Mesenchymal stem cell (in vitro differentiated cells and primary cell): ENCODE measurements at regions not wholly inside any gene's neighbourhood (a gene's known extent, or its start where the extent isn't known, plus 50 kb on each side); places are given as distances from the start of the nearest gene placed in this dataset.

Experiments used
- DNase-seq: peaks from one replicate; pipeline ENCODE4 v3.0.0-alpha.2; 2013
- H2AFZ ChIP-seq: one replicate; pipeline ENCODE4 v1.6.1; 2013; ENCODE audit warnings: low read depth, mild to moderate bottlenecking, control low read depth, inconsistent platforms, low read length, moderate library complexity
- H2AK5ac ChIP-seq: 2 replicates; pipeline ENCODE4 v1.6.1; 2013; ENCODE audit warnings: low read length, moderate library complexity, mild to moderate bottlenecking, inconsistent platforms; ENCODE audit not compliant: severe bottlenecking
- H2BK120ac ChIP-seq: one replicate; pipeline ENCODE4 v1.6.1; 2013; ENCODE audit warnings: low read depth, mild to moderate bottlenecking, inconsistent platforms, low read length, moderate library complexity
- H2BK12ac ChIP-seq, 2 experiments: one replicate each; pipeline ENCODE4 v1.6.1; 2013; ENCODE audit warnings: inconsistent platforms in 2 of 2, low read length in 2 of 2, mild to moderate bottlenecking in 2 of 2, moderate library complexity in 2 of 2, control low read depth in 1 of 2
- H2BK15ac ChIP-seq: one replicate; pipeline ENCODE4 v1.6.1; 2013; ENCODE audit warnings: mild to moderate bottlenecking, low read depth, inconsistent platforms; ENCODE audit not compliant: poor library complexity, severe bottlenecking
- H2BK5ac ChIP-seq: 2 replicates; pipeline ENCODE4 v1.6.1; 2013; ENCODE audit warnings: low read depth, mild to moderate bottlenecking, low read length, control low read depth, inconsistent platforms; ENCODE audit not compliant: poor library complexity, severe bottlenecking
- H3K14ac ChIP-seq, 2 experiments: one replicate each; pipeline ENCODE4 v1.6.1; 2013; ENCODE audit warnings: inconsistent platforms in 2 of 2, low read length in 2 of 2, control low read depth in 1 of 2, mild to moderate bottlenecking in 1 of 2, moderate library complexity in 1 of 2
- H3K18ac ChIP-seq, 2 experiments: one replicate each; pipeline ENCODE4 v1.6.1; 2013; ENCODE audit warnings: inconsistent platforms in 2 of 2, low read length in 2 of 2, control low read depth in 1 of 2, low read depth in 1 of 2, mild to moderate bottlenecking in 1 of 2
- H3K23ac ChIP-seq, 2 experiments: one replicate each; pipeline ENCODE4 v1.6.1; 2013; ENCODE audit warnings: inconsistent platforms in 2 of 2, low read length in 2 of 2, mild to moderate bottlenecking in 2 of 2, moderate library complexity in 2 of 2, control low read depth in 1 of 2
- H3K27ac ChIP-seq: 2 replicates; pipeline ENCODE4 v1.5.1; 2013; ENCODE audit warnings: mild to moderate bottlenecking, moderate library complexity, low read length, control low read depth, inconsistent platforms; ENCODE audit not compliant: poor library complexity, severe bottlenecking
- H3K27me3 ChIP-seq, 2 experiments: 2 replicates each; pipeline versions ENCODE4 v1.6.1 to v1.7.0; 2013; ENCODE audit warnings: low read length in 2 of 2, mild to moderate bottlenecking in 2 of 2, moderate library complexity in 2 of 2, control low read depth in 1 of 2, inconsistent platforms in 1 of 2; ENCODE audit not compliant: control insufficient read depth in 1 of 2, insufficient read depth in 1 of 2
- H3K36me3 ChIP-seq, 2 experiments: 2 replicates each; pipeline versions ENCODE4 v1.6.1 to v1.7.0; 2013; ENCODE audit warnings: low read length in 2 of 2, control low read depth in 1 of 2, inconsistent platforms in 1 of 2, low read depth in 1 of 2, mild to moderate bottlenecking in 1 of 2; ENCODE audit not compliant: insufficient read depth in 2 of 2, control insufficient read depth in 1 of 2
- H3K4ac ChIP-seq, 2 experiments: one replicate each; pipeline ENCODE4 v1.6.1; 2013; ENCODE audit warnings: inconsistent platforms in 2 of 2, low read length in 2 of 2, mild to moderate bottlenecking in 2 of 2, moderate library complexity in 2 of 2, control low read depth in 1 of 2, low read depth in 1 of 2
- H3K4me1 ChIP-seq: 2 replicates; pipeline ENCODE4 v1.6.1; 2013; ENCODE audit warnings: low read depth, low read length, control low read depth; ENCODE audit not compliant: control insufficient read depth, insufficient read depth
- H3K4me2 ChIP-seq: 2 replicates; pipeline ENCODE4 v1.6.1; 2013; ENCODE audit warnings: low read length, mild to moderate bottlenecking, inconsistent platforms; ENCODE audit not compliant: poor library complexity, severe bottlenecking
- H3K4me3 ChIP-seq, 2 experiments: 2 replicates each; pipeline versions ENCODE4 v1.5.1 to v1.7.0; 2013; ENCODE audit warnings: low read length in 2 of 2, mild to moderate bottlenecking in 2 of 2, control low read depth in 1 of 2, low read depth in 1 of 2; ENCODE audit not compliant: insufficient read depth in 1 of 2
- H3K79me1 ChIP-seq: replicated peaks from 2 replicates; pipeline ENCODE4 v1.6.1; 2013; ENCODE audit warnings: mild to moderate bottlenecking, control low read depth, low read length, inconsistent platforms; ENCODE audit not compliant: poor library complexity, severe bottlenecking
- H3K9ac ChIP-seq: 2 replicates; pipeline ENCODE4 v1.7.0; 2013; ENCODE audit warnings: mild to moderate bottlenecking, low read length, moderate library complexity
- H3K9me3 ChIP-seq: 2 replicates; pipeline ENCODE4 v1.7.0; 2013; ENCODE audit warnings: mild to moderate bottlenecking, low read length; ENCODE audit not compliant: control insufficient read depth
- H4K8ac ChIP-seq: one replicate; pipeline ENCODE4 v1.6.1; 2013; ENCODE audit warnings: inconsistent platforms, mild to moderate bottlenecking, low read length, moderate library complexity
- H4K91ac ChIP-seq: one replicate; pipeline ENCODE4 v1.6.1; 2013; ENCODE audit warnings: mild to moderate bottlenecking, low read length, inconsistent platforms
- WGBS: methylation state at CpG from one replicate; pipeline ENCODE4 v1.1.7; 2013; ENCODE audit warnings: mixed read lengths; 5-methylcytosine and 5-hydroxymethylcytosine counted together
- small RNA-seq: library from polyadenylated mRNA; stranded (forward); fragments of <200 nt; extraction: miRNeasy Mini kit (QIAGEN cat#:217004); gene quantifications from one replicate; pipeline ENCODE3, GENCODE V24; 2013; ENCODE audit warnings: low read depth

DNA sequence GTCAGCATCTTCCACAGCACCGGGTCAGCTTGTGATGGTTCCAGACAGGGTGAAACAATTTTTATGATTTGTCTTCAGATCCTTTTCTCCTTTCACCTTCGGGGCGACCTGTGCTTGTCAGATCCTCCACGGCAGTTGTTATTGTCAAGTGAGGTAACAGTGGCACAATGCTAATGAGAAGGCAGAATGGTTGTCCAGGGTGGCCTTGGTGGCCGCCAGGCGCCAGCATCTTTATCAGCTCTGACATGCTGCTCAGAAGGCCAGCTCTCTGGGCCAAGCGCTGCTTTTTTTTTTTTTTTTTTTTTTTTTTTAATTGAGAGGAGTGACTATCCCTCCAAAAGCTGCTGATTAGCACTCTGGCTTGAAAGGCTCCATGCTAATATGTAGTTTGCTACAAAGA is 52.3 kb upstream of the MGAT5 start:
- H3K4me2 ChIP-seq, result no peak overlapping the region
- peaks cover 40% of the 10 kb centered on the region for H3K79me1 ChIP-seq
- H3K18ac ChIP-seq, result no peak overlapping the region
- H4K91ac ChIP-seq, result no peak overlapping the region
- H3K4me3 ChIP-seq, result no peak overlapping the region
- WGBS, result 93% methylated on average over 7 of the region's 7 CpGs
- H3K9me3 ChIP-seq, result no peaks in the 10 kb centered on the region
- no peak overlapping the region for H3K23ac ChIP-seq
- DNase-seq, result no peak
- no peak overlapping the region for H2AK5ac ChIP-seq
- no peak overlapping the region for H3K4ac ChIP-seq
- H3K4me1 ChIP-seq, result peaks cover 4% of the 10 kb centered on the region
- H3K9ac ChIP-seq, result no peak overlapping the region
- H3K27ac ChIP-seq, result no peak overlapping the region
- no peaks in the 10 kb centered on the region for H3K27me3 ChIP-seq
- no peaks in the 10 kb centered on the region for H3K36me3 ChIP-seq
- no peak overlapping the region for H2BK5ac ChIP-seq
- H4K8ac ChIP-seq, result no peak overlapping the region
- H3K14ac ChIP-seq, result no peak overlapping the region
- H2BK15ac ChIP-seq, result no peak overlapping the region
- peak overlapping the region in 1 of 2 experiments; percentile 38 for H2BK12ac ChIP-seq
- H2BK120ac ChIP-seq, result no peak overlapping the region
- no peak overlapping the region for H2AFZ ChIP-seq

DNA sequence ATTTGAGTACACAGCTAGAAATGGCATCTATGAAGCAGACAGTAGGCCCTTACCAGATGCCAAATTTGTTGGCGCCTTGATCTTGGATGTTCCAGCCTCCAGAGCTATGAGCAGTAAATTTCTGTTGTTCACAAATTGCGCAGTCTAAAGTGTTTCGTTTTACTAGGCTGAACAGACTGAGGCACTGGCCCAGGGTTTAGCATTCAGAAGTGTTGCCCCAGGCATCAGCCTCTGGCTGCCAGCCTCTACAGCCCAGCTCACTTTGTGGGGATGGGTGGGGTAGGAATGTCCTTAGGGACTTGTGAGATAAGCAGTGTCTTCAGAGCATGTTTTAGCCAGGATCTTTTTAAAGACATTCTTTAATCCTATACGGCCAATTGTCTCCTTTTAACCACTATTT is 51.5 kb upstream of the MGAT5 start:
- H2BK12ac ChIP-seq, result no peak overlapping the region
- no peak overlapping the region for H4K8ac ChIP-seq
- no peak overlapping the region for H2BK15ac ChIP-seq

GRCh38 chr2:134203175-134203574 is 50.7 kb upstream of the MGAT5 start:
- H4K8ac ChIP-seq, result no peak overlapping the region

More for the DNA sequence above, 51.5 kb upstream of the MGAT5 start:
- Histone ChIP-seq H3K9ac (no peak overlapping the region), H3K4me3 (no peak overlapping the region), H3K4ac (no peak overlapping the region), H3K23ac (peak overlapping the region in 1 of 2 experiments; percentile 70), H2AFZ (no peak overlapping the region), H3K4me2 (no peak overlapping the region), H3K4me1 (peaks cover 6% of the 10 kb centered on the region), H3K27ac (no peak overlapping the region), H2BK5ac (no peak overlapping the region), H3K79me1 (peaks cover 40% of the 10 kb centered on the region), H3K27me3 (no peaks in the 10 kb centered on the region), H3K18ac (no peak overlapping the region), H2AK5ac (no peak overlapping the region), H3K9me3 (no peaks in the 10 kb centered on the region), H4K91ac (no peak overlapping the region), H3K14ac (peak overlapping the region in 1 of 2 experiments; percentile 37), H2BK120ac (no peak overlapping the region), H3K36me3 (no peaks in the 10 kb centered on the region)
- WGBS, result 96% methylated on average over 4 of the region's 4 CpGs
- no peak for DNase-seq

More at GRCh38 chr2:134203175-134203574, 50.7 kb upstream of the MGAT5 start:
- Histone ChIP-seq H2BK120ac (no peak overlapping the region), H3K18ac (no peak overlapping the region), H2AK5ac (no peak overlapping the region), H3K4me1 (peaks cover 6% of the 10 kb centered on the region), H3K79me1 (peaks cover 38% of the 10 kb centered on the region), H2AFZ (no peak overlapping the region), H3K9me3 (no peaks in the 10 kb centered on the region), H3K27ac (no peak overlapping the region), H2BK5ac (no peak overlapping the region), H4K91ac (no peak overlapping the region), H3K4me3 (no peak overlapping the region), H3K14ac (no peak overlapping the region), H3K27me3 (no peaks in the 10 kb centered on the region), H3K23ac (no peak overlapping the region), H3K36me3 (no peaks in the 10 kb centered on the region), H3K4ac (peak overlapping the region in 1 of 2 experiments; percentile 44), H3K9ac (no peak overlapping the region), H2BK12ac (no peak overlapping the region), H3K4me2 (no peak overlapping the region), H2BK15ac (no peak overlapping the region)
- no peak for DNase-seq

Small RNA genes in the stretch of these regions (small RNA-seq; reads per million reads assigned to genes)
- 15.5 reads per million, percentile 84 among the genes with 10 or more reads in this experiment for gene MIR3679
